GM13976 (cell line): ENCODE measurements at regions not wholly inside any gene's neighbourhood (a gene's known extent, or its start where the extent isn't known, plus 50 kb on each side); places are given as distances from the start of the nearest gene placed in this dataset.

Experiments
- DNase-seq: peaks from one replicate; pipeline ENCODE4 v3.0.0; 2012; ENCODE audit warnings: low spot score
- in situ Hi-C: fragments of 300-500 bp; cut with MboI; formaldehyde crosslinking; loops from one replicate; pipeline ENCODE4 v1.12.0; 2022; ENCODE audit warnings: low sequenced_read_pairs, mixed read lengths, inconsistent platforms; ENCODE audit not compliant: unreplicated experiment
- TF ChIP-seq, protein P1 (sequence below): IDR thresholded peaks from 2 replicates; pipeline ENCODE4 v1.5.1; 2012; ENCODE audit warnings: borderline replicate concordance, mild to moderate bottlenecking; ENCODE audit not compliant: insufficient read depth; ENCODE audit errors: extremely low read depth, missing control alignments, control extremely low read depth

DNA sequence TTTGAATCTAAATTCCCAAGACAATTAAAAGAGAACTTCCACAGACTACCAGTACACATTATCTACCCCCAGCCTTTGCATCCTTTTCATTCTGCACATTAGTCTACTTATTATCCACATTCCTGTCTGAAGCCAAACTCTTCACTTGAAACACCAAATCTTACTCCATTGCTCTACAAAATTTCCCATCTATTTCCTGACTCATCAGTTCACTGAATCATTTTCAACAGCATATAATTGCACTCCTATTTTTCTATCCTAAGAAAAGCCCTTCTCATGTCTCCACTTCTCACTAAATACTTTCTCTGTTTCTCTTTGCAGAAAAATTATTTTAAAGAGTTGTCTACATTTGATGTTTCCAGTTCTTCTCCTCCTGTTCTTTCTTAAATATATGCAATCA lies 239.4 kb upstream of the FERMT1 start:
- in situ Hi-C loops, result no loop called here
- TF ChIP-seq, protein P1, sequence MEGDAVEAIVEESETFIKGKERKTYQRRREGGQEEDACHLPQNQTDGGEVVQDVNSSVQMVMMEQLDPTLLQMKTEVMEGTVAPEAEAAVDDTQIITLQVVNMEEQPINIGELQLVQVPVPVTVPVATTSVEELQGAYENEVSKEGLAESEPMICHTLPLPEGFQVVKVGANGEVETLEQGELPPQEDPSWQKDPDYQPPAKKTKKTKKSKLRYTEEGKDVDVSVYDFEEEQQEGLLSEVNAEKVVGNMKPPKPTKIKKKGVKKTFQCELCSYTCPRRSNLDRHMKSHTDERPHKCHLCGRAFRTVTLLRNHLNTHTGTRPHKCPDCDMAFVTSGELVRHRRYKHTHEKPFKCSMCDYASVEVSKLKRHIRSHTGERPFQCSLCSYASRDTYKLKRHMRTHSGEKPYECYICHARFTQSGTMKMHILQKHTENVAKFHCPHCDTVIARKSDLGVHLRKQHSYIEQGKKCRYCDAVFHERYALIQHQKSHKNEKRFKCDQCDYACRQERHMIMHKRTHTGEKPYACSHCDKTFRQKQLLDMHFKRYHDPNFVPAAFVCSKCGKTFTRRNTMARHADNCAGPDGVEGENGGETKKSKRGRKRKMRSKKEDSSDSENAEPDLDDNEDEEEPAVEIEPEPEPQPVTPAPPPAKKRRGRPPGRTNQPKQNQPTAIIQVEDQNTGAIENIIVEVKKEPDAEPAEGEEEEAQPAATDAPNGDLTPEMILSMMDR, result no peak
- no peak for DNase-seq

DNA sequence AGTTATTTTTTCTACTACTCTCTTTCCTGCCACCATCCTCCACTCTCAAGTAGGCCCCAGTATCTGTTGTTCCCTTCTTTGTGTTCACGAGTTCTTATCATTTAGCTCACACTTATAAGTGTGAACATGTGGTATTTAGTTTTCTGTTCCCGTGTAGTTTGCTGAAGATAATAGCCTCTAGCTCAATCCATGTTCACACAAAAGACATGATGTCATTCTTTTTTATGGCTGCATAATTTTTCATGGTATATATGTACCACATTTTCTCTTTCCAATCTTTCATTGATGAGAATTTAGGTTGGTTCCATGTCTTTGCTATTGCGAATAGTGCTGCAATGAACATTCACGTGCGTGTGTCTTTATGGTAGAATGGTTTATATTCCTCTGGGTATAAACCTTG lies 237.9 kb upstream of the FERMT1 start:
- DNase-seq, result no peak
- TF ChIP-seq, protein P1, result no peak
- in situ Hi-C loops, result no loop called here

DNA sequence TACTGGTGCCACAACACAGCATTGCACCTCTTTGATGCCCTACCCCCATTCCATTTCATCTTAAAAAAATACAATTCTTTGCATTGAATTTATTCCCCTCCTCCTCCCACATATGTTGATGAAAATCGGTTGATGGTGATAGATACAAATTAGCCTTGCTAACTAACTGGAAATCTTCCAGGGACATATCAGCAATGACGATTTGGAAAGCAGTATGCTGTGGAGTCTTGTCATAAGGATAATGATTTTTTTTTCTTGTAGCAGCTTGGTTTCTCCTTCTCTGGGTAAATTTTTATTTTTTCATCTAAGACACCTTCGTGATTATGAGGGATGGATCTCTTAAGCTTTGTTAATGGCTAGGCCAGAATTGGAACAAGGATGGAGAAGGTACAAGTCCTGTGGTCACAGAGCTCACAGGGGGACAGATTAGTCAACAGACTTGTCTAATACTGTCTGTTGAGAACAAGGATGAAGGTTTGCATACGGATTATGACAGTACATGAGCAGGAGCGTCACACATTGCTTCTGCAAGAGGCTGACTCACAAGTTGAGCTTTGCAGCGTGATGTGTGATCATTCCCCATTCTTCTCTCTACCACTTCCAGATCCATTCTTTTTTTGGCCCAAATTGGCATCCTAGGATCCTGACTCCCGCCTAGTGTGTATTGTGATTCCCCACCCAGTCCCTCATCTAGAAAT lies 233.1 kb upstream of the FERMT1 start:
- no peak for DNase-seq
- in situ Hi-C loops, result no loop called here
- TF ChIP-seq, protein P1, result no peak

DNA sequence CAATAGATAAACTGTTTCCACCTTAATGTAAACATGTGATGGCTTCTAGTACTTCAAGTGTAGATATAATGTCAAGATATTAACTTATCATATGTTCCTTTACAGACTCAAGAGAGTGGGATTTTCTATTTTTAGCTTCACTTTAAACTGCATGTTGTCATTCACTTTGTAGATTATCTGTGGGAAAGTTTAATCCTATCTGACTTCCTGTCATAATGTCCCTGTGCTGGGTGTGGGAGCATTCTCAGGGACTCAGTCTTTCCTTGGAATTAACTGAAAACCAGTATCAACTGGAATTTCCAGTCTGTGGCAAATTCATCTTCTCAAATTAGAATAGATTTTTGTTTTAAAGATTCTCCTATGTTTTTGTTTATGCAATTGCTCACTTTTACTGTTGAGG lies 226.1 kb upstream of the FERMT1 start:
- TF ChIP-seq, protein P1, result no peak
- in situ Hi-C loops, result no loop called here
- no peak for DNase-seq

DNA sequence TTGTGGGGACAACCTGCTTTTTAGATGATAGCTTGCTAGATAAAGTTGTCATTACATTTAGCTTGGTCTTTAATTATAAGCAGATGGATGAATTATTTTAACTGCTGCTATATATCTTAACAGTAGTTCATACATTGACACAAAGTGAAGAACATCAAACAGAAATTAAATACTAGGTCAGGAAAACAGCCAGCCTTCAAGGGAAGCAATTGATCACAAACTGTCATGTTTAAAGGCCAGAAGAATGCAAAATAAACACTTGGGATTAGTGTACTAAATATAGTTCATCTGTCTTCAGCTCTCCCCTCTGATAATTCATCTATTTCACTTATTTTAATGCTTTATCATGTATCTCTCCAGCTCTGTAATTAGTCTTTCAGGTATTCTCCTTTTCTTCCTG lies 225.1 kb upstream of the FERMT1 start:
- in situ Hi-C loops, result no loop called here
- no peak for DNase-seq
- TF ChIP-seq, protein P1, result no peak

DNA sequence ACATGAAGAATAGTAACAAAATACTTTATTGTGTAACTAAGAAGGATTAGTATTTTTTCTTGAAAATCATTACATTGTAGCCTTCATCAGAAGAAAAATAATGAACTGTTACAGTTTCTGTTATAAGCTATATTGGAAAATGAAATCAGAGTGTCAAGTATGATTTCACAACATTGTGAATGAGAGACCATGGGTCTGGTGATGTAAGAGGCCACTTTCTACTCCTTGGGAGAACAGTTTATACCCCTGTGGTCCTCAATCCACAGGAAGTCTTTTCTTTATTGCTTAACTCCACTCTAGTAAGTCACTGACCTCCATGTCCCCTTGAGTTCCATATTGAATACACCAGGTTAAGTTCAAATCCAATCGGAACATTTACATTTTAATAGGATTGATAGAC lies 218.7 kb upstream of the FERMT1 start:
- in situ Hi-C loops, result no loop called here

DNA sequence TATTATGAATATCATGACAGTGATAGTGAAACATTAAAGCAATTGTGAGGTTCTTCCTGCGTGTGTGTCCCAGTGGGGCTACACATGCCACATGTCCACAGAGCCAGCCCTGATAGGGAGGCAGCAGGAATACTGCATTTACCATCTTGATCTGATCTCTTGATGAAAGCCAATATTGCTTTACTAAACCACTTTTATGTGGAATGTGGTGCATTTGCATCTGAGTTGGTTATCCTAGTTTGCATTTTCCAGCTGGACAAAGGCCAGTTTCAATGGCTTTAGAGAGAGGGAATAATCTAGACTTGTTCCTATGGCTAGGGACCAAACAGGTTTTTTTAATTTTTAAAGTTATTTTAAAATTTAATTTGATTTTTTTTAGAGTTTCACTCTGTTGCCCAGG lies 216.3 kb upstream of the FERMT1 start:
- in situ Hi-C loops, result no loop called here
- TF ChIP-seq, protein P1, result no peak
- no peak for DNase-seq

More for the DNA sequence above, 218.7 kb upstream of the FERMT1 start:
- TF ChIP-seq, protein P1, result no peak
- DNase-seq, result no peak
